GM23338 (cell line): ENCODE measurements at regions not wholly inside any gene's neighbourhood (a gene's known extent, or its start where the extent isn't known, plus 50 kb on each side); places are given as distances from the start of the nearest gene placed in this dataset.

Experiments used
- ATAC-seq: fragments of 200-7000 bp; cut with Tn5 transposase; 3 replicates; pipeline ENCODE4 v1.9.1; 2020
- DNase-seq: peaks from one replicate; pipeline ENCODE4 v3.0.0-alpha.2; 2015; ENCODE audit warnings: low spot score
- H2AFZ ChIP-seq: fragments of 200-600 bp; sonication (generic); 2 replicates; pipeline ENCODE4 v1.8.0; 2016; ENCODE audit warnings: antibody characterized with exemption, mild to moderate bottlenecking, moderate library complexity
- H3F3A ChIP-seq: fragments of 200-600 bp; sonication (generic); replicated peaks from 2 replicates; pipeline ENCODE4 v1.8.0; 2017; ENCODE audit warnings: antibody characterized with exemption, mixed run types, low read depth
- H3K27ac ChIP-seq: fragments of 200-600 bp; sonication (generic); 2 replicates; pipeline ENCODE4 v1.6.1; 2016; ENCODE audit warnings: low read depth
- H3K27me3 ChIP-seq: fragments of 200-600 bp; sonication (generic); 2 replicates; pipeline ENCODE4 v1.8.0; 2016; ENCODE audit warnings: mild to moderate bottlenecking, mixed run types, moderate library complexity; ENCODE audit not compliant: insufficient read depth
- H3K36me3 ChIP-seq: fragments of 200-600 bp; sonication (generic); 2 replicates; pipeline ENCODE4 v1.8.0; 2016; ENCODE audit warnings: mild to moderate bottlenecking; ENCODE audit not compliant: insufficient read depth
- H3K4me1 ChIP-seq: fragments of 200-600 bp; sonication (generic); 2 replicates; pipeline ENCODE4 v1.8.0; 2016; ENCODE audit warnings: mild to moderate bottlenecking, moderate library complexity; ENCODE audit not compliant: insufficient read depth
- H3K4me2 ChIP-seq: fragments of 200-600 bp; sonication (generic); 2 replicates; pipeline ENCODE4 v1.7.1; 2017; ENCODE audit warnings: mixed run types
- H3K4me3 ChIP-seq: fragments of 200-600 bp; sonication (generic); 2 replicates; pipeline ENCODE4 v1.6.1; 2016; ENCODE audit warnings: mixed run types
- H3K79me2 ChIP-seq: fragments of 200-600 bp; sonication (generic); replicated peaks from 2 replicates; pipeline ENCODE4 v1.8.0; 2017; ENCODE audit warnings: mild to moderate bottlenecking; ENCODE audit not compliant: insufficient read depth
- H3K9me2 ChIP-seq: fragments of 200-600 bp; sonication (generic); 2 replicates; pipeline ENCODE4 v1.8.0; 2017; ENCODE audit not compliant: insufficient read depth
- H4K20me1 ChIP-seq: fragments of 200-600 bp; sonication (generic); replicated peaks from 2 replicates; pipeline ENCODE4 v1.8.0; 2017; ENCODE audit warnings: mild to moderate bottlenecking; ENCODE audit not compliant: insufficient read depth
- H3K27ac Mint-ChIP-seq: 2 replicates; pipeline ENCODE4 v1.8.0; 2020; ENCODE audit warnings: inconsistent platforms, mild to moderate bottlenecking, moderate library complexity, mixed read lengths
- H3K27me3 Mint-ChIP-seq: 3 replicates; pipeline ENCODE4 v1.8.0; 2022; ENCODE audit warnings: low read depth, mild to moderate bottlenecking, moderate library complexity, mixed read lengths, inconsistent platforms; ENCODE audit not compliant: insufficient read depth, poor library complexity
- H3K36me3 Mint-ChIP-seq: 3 replicates; pipeline ENCODE4 v1.8.0; 2021; ENCODE audit warnings: low read depth, mild to moderate bottlenecking, inconsistent platforms, moderate library complexity, mixed read lengths
- H3K4me1 Mint-ChIP-seq: 3 replicates; pipeline ENCODE4 v1.8.0; 2020; ENCODE audit warnings: mild to moderate bottlenecking, inconsistent platforms, mixed read lengths
- H3K4me3 Mint-ChIP-seq: 3 replicates; pipeline ENCODE4 v1.8.0; 2021; ENCODE audit warnings: moderate library complexity, mild to moderate bottlenecking, inconsistent platforms, mixed read lengths
- H3K9me3 Mint-ChIP-seq: 3 replicates; pipeline ENCODE4 v1.8.0; 2020; ENCODE audit warnings: moderate library complexity, mild to moderate bottlenecking, inconsistent platforms, mixed read lengths
- CREB1 ChIP-seq: fragments of 250-450 bp; sonication (Bioruptor Pico); IDR thresholded peaks from 2 replicates; pipeline ENCODE4 v1.5.0; 2020; ENCODE audit warnings: low read depth, mild to moderate bottlenecking, moderate library complexity
- EZH2 ChIP-seq: fragments of 200-600 bp; sonication (generic); IDR thresholded peaks from one replicate; pipeline ENCODE4 v1.8.0; 2017; ENCODE audit warnings: antibody characterized with exemption, mild to moderate bottlenecking, low read depth; ENCODE audit not compliant: unreplicated experiment
- EZH2phosphoT487 ChIP-seq: fragments of 200-600 bp; sonication (generic); IDR thresholded peaks from one replicate; pipeline ENCODE4 v1.8.1; 2018; ENCODE audit warnings: antibody characterized with exemption; ENCODE audit not compliant: unreplicated experiment
- JUNB ChIP-seq: IDR thresholded peaks from one replicate; pipeline ENCODE4 v1.6.1; 2016; ENCODE audit warnings: antibody characterized with exemption; ENCODE audit not compliant: unreplicated experiment
- NANOG ChIP-seq: IDR thresholded peaks from 2 replicates; pipeline ENCODE4 v1.6.1; 2016; ENCODE audit warnings: antibody characterized with exemption, borderline replicate concordance
- POLR2AphosphoS5 ChIP-seq: IDR thresholded peaks from 2 replicates; pipeline ENCODE4 v1.6.1; 2016; ENCODE audit warnings: antibody characterized with exemption, low read depth
- STAT1 ChIP-seq: IDR thresholded peaks from one replicate; pipeline ENCODE4 v1.6.1; 2016; ENCODE audit warnings: antibody characterized with exemption; ENCODE audit not compliant: unreplicated experiment
- ZNF114 ChIP-seq: fragments of 250-450 bp; sonication (Bioruptor Pico); IDR thresholded peaks from 2 replicates; pipeline ENCODE4 v1.5.0; 2020; ENCODE audit warnings: mild to moderate bottlenecking, moderate library complexity
- ZNF331 ChIP-seq: fragments of 250-450 bp; sonication (Bioruptor Pico); IDR thresholded peaks from 2 replicates; pipeline ENCODE4 v1.5.0; 2020; ENCODE audit warnings: low read depth, mild to moderate bottlenecking, moderate library complexity
- TF ChIP-seq, protein P1 (sequence below): fragments of 250-450 bp; sonication (Bioruptor Pico); IDR thresholded peaks from 2 replicates; pipeline ENCODE4 v1.5.0; 2020; ENCODE audit warnings: mild to moderate bottlenecking, moderate library complexity

DNA sequence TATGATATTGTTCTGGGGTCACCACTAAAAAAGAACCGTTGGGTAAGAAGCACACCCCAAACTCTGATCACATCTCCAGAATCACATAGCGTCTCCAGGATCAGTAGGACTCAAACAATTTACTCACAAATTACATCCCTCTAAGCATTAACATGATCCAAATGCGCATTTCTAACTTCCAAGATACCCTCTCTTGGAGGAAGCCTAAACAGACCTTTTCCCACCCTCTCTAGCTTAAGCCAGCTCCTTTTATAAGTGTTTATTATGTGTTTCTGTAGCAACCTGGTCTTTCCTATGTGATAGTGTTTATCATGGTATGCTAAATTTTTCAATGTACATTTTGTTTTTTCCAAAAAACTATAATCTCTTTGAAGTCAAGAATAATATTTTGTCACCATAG lies 1846.5 kb downstream of the OLFM4 start (continued):
- TF ChIP-seq, protein P1, sequence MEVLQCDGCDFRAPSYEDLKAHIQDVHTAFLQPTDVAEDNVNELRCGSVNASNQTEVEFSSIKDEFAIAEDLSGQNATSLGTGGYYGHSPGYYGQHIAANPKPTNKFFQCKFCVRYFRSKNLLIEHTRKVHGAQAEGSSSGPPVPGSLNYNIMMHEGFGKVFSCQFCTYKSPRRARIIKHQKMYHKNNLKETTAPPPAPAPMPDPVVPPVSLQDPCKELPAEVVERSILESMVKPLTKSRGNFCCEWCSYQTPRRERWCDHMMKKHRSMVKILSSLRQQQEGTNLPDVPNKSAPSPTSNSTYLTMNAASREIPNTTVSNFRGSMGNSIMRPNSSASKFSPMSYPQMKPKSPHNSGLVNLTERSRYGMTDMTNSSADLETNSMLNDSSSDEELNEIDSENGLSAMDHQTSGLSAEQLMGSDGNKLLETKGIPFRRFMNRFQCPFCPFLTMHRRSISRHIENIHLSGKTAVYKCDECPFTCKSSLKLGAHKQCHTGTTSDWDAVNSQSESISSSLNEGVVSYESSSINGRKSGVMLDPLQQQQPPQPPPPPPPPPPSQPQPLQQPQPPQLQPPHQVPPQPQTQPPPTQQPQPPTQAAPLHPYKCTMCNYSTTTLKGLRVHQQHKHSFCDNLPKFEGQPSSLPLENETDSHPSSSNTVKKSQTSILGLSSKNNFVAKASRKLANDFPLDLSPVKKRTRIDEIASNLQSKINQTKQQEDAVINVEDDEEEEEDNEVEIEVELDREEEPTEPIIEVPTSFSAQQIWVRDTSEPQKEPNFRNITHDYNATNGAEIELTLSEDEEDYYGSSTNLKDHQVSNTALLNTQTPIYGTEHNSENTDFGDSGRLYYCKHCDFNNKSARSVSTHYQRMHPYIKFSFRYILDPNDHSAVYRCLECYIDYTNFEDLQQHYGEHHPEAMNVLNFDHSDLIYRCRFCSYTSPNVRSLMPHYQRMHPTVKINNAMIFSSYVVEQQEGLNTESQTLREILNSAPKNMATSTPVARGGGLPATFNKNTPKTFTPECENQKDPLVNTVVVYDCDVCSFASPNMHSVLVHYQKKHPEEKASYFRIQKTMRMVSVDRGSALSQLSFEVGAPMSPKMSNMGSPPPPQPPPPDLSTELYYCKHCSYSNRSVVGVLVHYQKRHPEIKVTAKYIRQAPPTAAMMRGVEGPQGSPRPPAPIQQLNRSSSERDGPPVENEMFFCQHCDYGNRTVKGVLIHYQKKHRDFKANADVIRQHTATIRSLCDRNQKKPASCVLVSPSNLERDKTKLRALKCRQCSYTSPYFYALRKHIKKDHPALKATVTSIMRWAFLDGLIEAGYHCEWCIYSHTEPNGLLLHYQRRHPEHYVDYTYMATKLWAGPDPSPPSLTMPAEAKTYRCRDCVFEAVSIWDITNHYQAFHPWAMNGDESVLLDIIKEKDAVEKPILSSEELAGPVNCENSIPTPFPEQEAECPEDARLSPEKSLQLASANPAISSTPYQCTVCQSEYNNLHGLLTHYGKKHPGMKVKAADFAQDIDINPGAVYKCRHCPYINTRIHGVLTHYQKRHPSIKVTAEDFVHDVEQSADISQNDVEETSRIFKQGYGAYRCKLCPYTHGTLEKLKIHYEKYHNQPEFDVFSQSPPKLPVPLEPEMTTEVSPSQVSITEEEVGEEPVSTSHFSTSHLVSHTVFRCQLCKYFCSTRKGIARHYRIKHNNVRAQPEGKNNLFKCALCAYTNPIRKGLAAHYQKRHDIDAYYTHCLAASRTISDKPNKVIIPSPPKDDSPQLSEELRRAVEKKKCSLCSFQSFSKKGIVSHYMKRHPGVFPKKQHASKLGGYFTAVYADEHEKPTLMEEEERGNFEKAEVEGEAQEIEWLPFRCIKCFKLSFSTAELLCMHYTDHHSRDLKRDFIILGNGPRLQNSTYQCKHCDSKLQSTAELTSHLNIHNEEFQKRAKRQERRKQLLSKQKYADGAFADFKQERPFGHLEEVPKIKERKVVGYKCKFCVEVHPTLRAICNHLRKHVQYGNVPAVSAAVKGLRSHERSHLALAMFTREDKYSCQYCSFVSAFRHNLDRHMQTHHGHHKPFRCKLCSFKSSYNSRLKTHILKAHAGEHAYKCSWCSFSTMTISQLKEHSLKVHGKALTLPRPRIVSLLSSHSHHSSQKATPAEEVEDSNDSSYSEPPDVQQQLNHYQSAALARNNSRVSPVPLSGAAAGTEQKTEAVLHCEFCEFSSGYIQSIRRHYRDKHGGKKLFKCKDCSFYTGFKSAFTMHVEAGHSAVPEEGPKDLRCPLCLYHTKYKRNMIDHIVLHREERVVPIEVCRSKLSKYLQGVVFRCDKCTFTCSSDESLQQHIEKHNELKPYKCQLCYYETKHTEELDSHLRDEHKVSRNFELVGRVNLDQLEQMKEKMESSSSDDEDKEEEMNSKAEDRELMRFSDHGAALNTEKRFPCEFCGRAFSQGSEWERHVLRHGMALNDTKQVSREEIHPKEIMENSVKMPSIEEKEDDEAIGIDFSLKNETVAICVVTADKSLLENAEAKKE (CRISPR knock-in tag): no peak
- no peak for TF ChIP-seq NANOG
- no peak for TF ChIP-seq STAT1
- no peak for TF ChIP-seq EZH2
- TF ChIP-seq ZNF114 (CRISPR knock-in tag): no peak
- no peak for TF ChIP-seq POLR2AphosphoS5

DNA sequence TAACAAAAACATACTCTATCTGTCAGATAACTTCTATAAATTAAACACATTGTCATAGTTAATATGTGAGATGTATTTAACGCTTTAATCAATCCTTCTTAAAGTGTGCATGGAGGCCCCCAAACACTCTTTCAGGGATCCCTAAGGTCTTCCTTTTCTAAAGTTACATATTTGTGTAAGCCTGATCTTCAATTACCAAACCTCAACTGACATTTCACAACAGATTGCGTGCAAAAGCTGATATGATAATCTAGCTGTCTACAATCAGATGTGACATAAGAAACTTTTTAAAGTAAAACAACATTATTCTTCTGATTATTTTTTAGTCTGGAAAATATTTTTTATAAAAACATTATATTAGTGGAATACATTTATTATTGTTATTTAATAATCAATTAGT lies 1850.4 kb downstream of the OLFM4 start:
- Mint-ChIP-seq H3K4me3 (no peak overlapping the region), H3K36me3 (peaks cover 6% of the 10 kb centered on the region; the same call in 1 of the 3 replicates), H3K4me1 (peaks cover 11% of the 10 kb centered on the region), H3K27me3 (peaks cover 5% of the 10 kb centered on the region), H3K9me3 (0 out of 3 replicates have a peak, but pooled peaks cover 3% of the 10 kb centered on the region), H3K27ac (no peak overlapping the region)
- H2AFZ ChIP-seq: no peak overlapping the region
- no peak for ATAC-seq
- no peak for DNase-seq
- TF ChIP-seq EZH2phosphoT487 (no peak), STAT1 (no peak), ZNF331 (CRISPR knock-in tag) (no peak), EZH2 (no peak), CREB1 (CRISPR knock-in tag) (no peak), JUNB (no peak), ZNF114 (CRISPR knock-in tag) (no peak), POLR2AphosphoS5 (no peak)
- TF ChIP-seq, protein P1 (CRISPR knock-in tag): no peak
- peaks cover 21% of the 10 kb centered on the region for H3K4me1 ChIP-seq
- no peak overlapping the region for H3K27ac ChIP-seq
- H3F3A ChIP-seq: no peaks in the 10 kb centered on the region
- H3K27me3 ChIP-seq: no peaks in the 10 kb centered on the region
- H3K4me2 ChIP-seq: no peak overlapping the region
- no peak overlapping the region for H3K4me3 ChIP-seq
- no peaks in the 10 kb centered on the region for H3K79me2 ChIP-seq
- H4K20me1 ChIP-seq: no peaks in the 10 kb centered on the region
- no peaks in the 10 kb centered on the region for H3K9me2 ChIP-seq
- H3K36me3 ChIP-seq: no peaks in the 10 kb centered on the region
